Thyroid gland (tissue), 4 donors: ENCODE measurements at regions not wholly inside any gene's neighbourhood (a gene's known extent, or its start where the extent isn't known, plus 50 kb on each side); places are given as distances from the start of the nearest gene placed in this dataset.

ENCODE experiments used
- CTCF ChIP-seq, 6 experiments: fragments of 200-600 bp in 3 of 6; fragments of 450-650 bp in 3 of 6; sonication (generic) in 3 of 6; IDR thresholded peaks; one replicate each; pipeline ENCODE4 v1.5.1; 2016 to 2019; ENCODE audit warnings: antibody characterized with exemption in 6 of 6, mild to moderate bottlenecking in 2 of 6, inconsistent platforms in 1 of 6, moderate library complexity in 1 of 6
- POLR2A ChIP-seq, 2 donors: fragments of 450-650 bp; IDR thresholded peaks; one replicate each; pipeline ENCODE4 v1.6.1; 2017; ENCODE audit warnings: antibody characterized with exemption in 2 of 2, mild to moderate bottlenecking in 2 of 2, moderate library complexity in 1 of 2

DNA sequence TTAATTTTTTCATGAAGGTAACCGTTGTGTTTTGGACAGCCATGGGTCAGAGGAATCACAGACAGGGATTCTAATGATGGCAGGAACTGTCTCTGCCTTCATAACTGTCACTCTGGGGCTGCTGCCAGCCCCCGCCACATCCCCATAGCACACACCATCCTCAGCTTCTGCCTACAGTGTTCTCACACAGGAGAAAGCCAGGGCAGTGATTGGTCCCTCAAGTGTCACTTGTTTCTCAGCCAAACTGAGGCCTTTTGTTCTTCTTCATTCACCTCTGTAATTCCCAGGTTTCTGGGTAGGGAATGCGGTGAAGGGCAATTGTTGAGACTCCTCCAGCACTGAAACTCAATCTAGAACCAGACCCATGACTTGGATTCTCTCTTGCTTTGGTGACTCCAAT lies 65.4 kb upstream of the C3orf80 start:
- no peak for TF ChIP-seq POLR2A (IDR thresholded peaks at IDR 0.05)
- TF ChIP-seq CTCF (IDR thresholded peaks at IDR 0.05), result no peak
